ENCODE measurements at regions not wholly inside any gene's neighbourhood (a gene's known extent, or its start where the extent isn't known, plus 50 kb on each side); places are given as distances from the start of the nearest gene placed in this dataset.
"Not testable (repeated sequence)": the region's sequence is repeated elsewhere in the genome, so short reads cannot be mapped to it uniquely, and the experiment has no call there.

GRCh38 chr3:139265131-139266016 lies 78.4 kb upstream of the MRPS22 start:
- H3K27ac Mint-ChIP-seq, result no peak overlapping the region
- no peak for ATAC-seq (replicated peaks)
- DNase-seq, result no peak
- no peak overlapping the region for H3K4me3 Mint-ChIP-seq
- H3K36me3 Mint-ChIP-seq, result no peaks in the 10 kb centered on the region
- H3K27me3 Mint-ChIP-seq, result peaks cover 5 to 9% of the 10 kb centered on the region in 2 donors
- no peaks in the 10 kb centered on the region for H3K9me3 Mint-ChIP-seq
- H3K4me1 Mint-ChIP-seq, result no peaks in the 10 kb centered on the region

GRCh38 chr3:139267300-139268246 lies 76.2 kb upstream of the MRPS22 start:
- Mint-ChIP-seq H3K4me3 (no peak overlapping the region), H3K36me3 (no peaks in the 10 kb centered on the region), H3K27me3 (peaks cover 5 to 9% of the 10 kb centered on the region in 2 donors), H3K27ac (no peak overlapping the region), H3K9me3 (peaks cover 3% of the 10 kb centered on the region in 2 donors), H3K4me1 (no peaks in the 10 kb centered on the region)
- no peak for DNase-seq
- ATAC-seq (replicated peaks), result no peak

- Mint-ChIP-seq H3K4me1 (no peaks in the 10 kb centered on the region), H3K4me3 (no peak overlapping the region), H3K27ac (no peak overlapping the region), H3K36me3 (no peaks in the 10 kb centered on the region), H3K9me3 (peaks cover 3% of the 10 kb centered on the region in 2 donors), H3K27me3 (peaks cover 9 to 10% of the 10 kb centered on the region in 2 donors)
- DNase-seq (no peak), ATAC-seq (replicated peaks) (no peak)
Observed at GRCh38 chr3:139269984-139270383, 73.8 kb upstream of the MRPS22 start.

GRCh38 chr3:139270652-139271051 lies 73.2 kb upstream of the MRPS22 start:
- not testable (repeated sequence) for ATAC-seq (replicated peaks); DNase-seq; H3K27ac Mint-ChIP-seq; H3K9me3 Mint-ChIP-seq; H3K27me3 Mint-ChIP-seq; H3K36me3 Mint-ChIP-seq; H3K4me1 Mint-ChIP-seq; H3K4me3 Mint-ChIP-seq

- DNase-seq (no peak), ATAC-seq (replicated peaks) (no peak)
- Mint-ChIP-seq H3K27me3 (peaks cover 7 to 8% of the 10 kb centered on the region in 2 donors), H3K4me3 (no peak overlapping the region), H3K27ac (no peak overlapping the region), H3K4me1 (peaks cover 0 to 1% of the 10 kb centered on the region in 2 donors), H3K9me3 (peaks cover 0 to 1% of the 10 kb centered on the region in 2 donors), H3K36me3 (no peaks in the 10 kb centered on the region)
Observed at GRCh38 chr3:139280027-139280671, 63.7 kb upstream of the MRPS22 start.

GRCh38 chr3:139281096-139281495 lies 62.7 kb upstream of the MRPS22 start:
- Mint-ChIP-seq H3K27me3 (peaks cover 7 to 8% of the 10 kb centered on the region in 2 donors), H3K9me3 (peaks cover 0 to 1% of the 10 kb centered on the region in 2 donors), H3K36me3 (no peaks in the 10 kb centered on the region), H3K27ac (no peak overlapping the region), H3K4me1 (peaks cover 0 to 1% of the 10 kb centered on the region in 2 donors), H3K4me3 (no peak overlapping the region)
- DNase-seq (no peak), ATAC-seq (replicated peaks) (no peak)

- Mint-ChIP-seq H3K9me3 (peaks cover 0 to 1% of the 10 kb centered on the region in 2 donors), H3K27me3 (peaks cover 1 to 8% of the 10 kb centered on the region in 2 donors), H3K36me3 (no peaks in the 10 kb centered on the region), H3K27ac (no peak overlapping the region), H3K4me1 (peaks cover 0 to 1% of the 10 kb centered on the region in 2 donors), H3K4me3 (no peak overlapping the region)
- ATAC-seq (replicated peaks) (no peak), DNase-seq (no peak)
Observed at GRCh38 chr3:139281522-139282196, 62.2 kb upstream of the MRPS22 start.

- peaks cover 0 to 8% of the 10 kb centered on the region in 2 donors for H3K27me3 Mint-ChIP-seq
- no peaks in the 10 kb centered on the region for H3K9me3 Mint-ChIP-seq
- DNase-seq (no peak), ATAC-seq (replicated peaks) (no peak)
- H3K27ac Mint-ChIP-seq, result no peak overlapping the region
- peaks cover 0 to 1% of the 10 kb centered on the region in 2 donors for H3K4me1 Mint-ChIP-seq
- H3K4me3 Mint-ChIP-seq, result no peak overlapping the region
- no peaks in the 10 kb centered on the region for H3K36me3 Mint-ChIP-seq
Observed at GRCh38 chr3:139283301-139283700, 60.5 kb upstream of the MRPS22 start.

GRCh38 chr3:139284221-139284620 lies 59.6 kb upstream of the MRPS22 start:
- no peak overlapping the region for H3K27ac Mint-ChIP-seq
- H3K4me3 Mint-ChIP-seq, result no peak overlapping the region
- peaks cover 0 to 1% of the 10 kb centered on the region in 2 donors for H3K4me1 Mint-ChIP-seq
- H3K9me3 Mint-ChIP-seq, result no peaks in the 10 kb centered on the region
- H3K36me3 Mint-ChIP-seq, result no peaks in the 10 kb centered on the region
- ATAC-seq (replicated peaks) (no peak), DNase-seq (no peak)
- H3K27me3 Mint-ChIP-seq, result peaks cover 0 to 8% of the 10 kb centered on the region in 2 donors

- Mint-ChIP-seq H3K9me3 (no peaks in the 10 kb centered on the region), H3K27ac (no peak overlapping the region), H3K4me3 (no peak overlapping the region), H3K27me3 (peaks cover 0 to 8% of the 10 kb centered on the region in 2 donors), H3K36me3 (no peaks in the 10 kb centered on the region), H3K4me1 (peaks cover 0 to 1% of the 10 kb centered on the region in 2 donors)
- DNase-seq (no peak), ATAC-seq (replicated peaks) (no peak)
Observed at GRCh38 chr3:139285691-139286090, 58.1 kb upstream of the MRPS22 start.

GRCh38 chr3:139286241-139286640 lies 57.6 kb upstream of the MRPS22 start:
- Mint-ChIP-seq H3K36me3 (no peaks in the 10 kb centered on the region), H3K27ac (no peak overlapping the region), H3K4me1 (peaks cover 0 to 1% of the 10 kb centered on the region in 2 donors), H3K4me3 (no peak overlapping the region), H3K27me3 (peaks cover 0 to 8% of the 10 kb centered on the region in 2 donors), H3K9me3 (no peaks in the 10 kb centered on the region)
- ATAC-seq (replicated peaks) (peak in 1 of 2 donors; percentile 14), DNase-seq (no peak)

- ATAC-seq (replicated peaks) (no peak), DNase-seq (no peak)
- no peaks in the 10 kb centered on the region for H3K36me3 Mint-ChIP-seq
- no peaks in the 10 kb centered on the region for H3K9me3 Mint-ChIP-seq
- peaks cover 0 to 1% of the 10 kb centered on the region in 2 donors for H3K4me1 Mint-ChIP-seq
- H3K27ac Mint-ChIP-seq, result no peak overlapping the region
- peaks cover 0 to 4% of the 10 kb centered on the region in 2 donors for H3K27me3 Mint-ChIP-seq
- no peak overlapping the region for H3K4me3 Mint-ChIP-seq
Observed at GRCh38 chr3:139286825-139287224, 57.0 kb upstream of the MRPS22 start.

GRCh38 chr3:139287557-139287956 lies 56.3 kb upstream of the MRPS22 start:
- Mint-ChIP-seq H3K27me3 (no peaks in the 10 kb centered on the region), H3K27ac (no peak overlapping the region), H3K4me1 (no peaks in the 10 kb centered on the region), H3K9me3 (no peaks in the 10 kb centered on the region), H3K36me3 (no peaks in the 10 kb centered on the region), H3K4me3 (no peak overlapping the region)
- no peak for ATAC-seq (replicated peaks)
- no peak for DNase-seq

Measured in stimulated activated naive B cell treated with anti-CD40 and anti-IgM and Interleukin-4, amounts not matched to agents 10 μg/mL and 1 μg/mL and 100 μg/mL, for 72 hours (primary cell).